Left hindlimb (tissue), 1 donor: ENCODE measurements at regions not wholly inside any gene's neighbourhood (a gene's known extent, or its start where the extent isn't known, plus 50 kb on each side); places are given as distances from the start of the nearest gene placed in this dataset.

Experiments used
- DNase-seq: peaks from one replicate; pipeline ENCODE4 v3.0.0-alpha.2; 2018

DNA sequence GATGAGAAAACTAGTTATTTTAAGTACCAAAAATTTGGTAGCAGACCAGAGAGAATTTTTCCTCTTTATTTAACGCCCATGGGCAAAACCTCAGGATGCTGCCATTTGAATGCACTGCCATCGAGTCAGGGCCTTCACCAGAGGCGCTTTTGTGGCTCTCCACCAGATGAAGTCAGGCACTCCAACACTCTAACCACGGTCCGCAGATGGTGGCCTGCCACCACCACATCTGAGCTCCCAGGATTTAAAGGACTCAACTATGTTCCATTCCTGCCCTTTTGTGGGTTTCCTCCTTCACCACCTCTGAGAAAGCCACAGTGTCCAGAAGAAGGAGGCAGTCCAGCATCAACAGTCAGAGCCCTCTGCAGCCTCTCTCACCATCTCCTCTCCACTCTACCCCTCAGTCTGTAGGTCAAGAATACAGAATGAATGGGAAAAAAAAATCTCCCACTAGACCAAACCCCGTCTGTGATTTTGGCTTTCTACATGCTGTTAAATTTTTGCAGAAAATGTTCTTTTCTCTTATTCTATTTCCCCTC lies 647.4 kb downstream of the USP25 start:
- DNase-seq: peak; percentile 77

DNA sequence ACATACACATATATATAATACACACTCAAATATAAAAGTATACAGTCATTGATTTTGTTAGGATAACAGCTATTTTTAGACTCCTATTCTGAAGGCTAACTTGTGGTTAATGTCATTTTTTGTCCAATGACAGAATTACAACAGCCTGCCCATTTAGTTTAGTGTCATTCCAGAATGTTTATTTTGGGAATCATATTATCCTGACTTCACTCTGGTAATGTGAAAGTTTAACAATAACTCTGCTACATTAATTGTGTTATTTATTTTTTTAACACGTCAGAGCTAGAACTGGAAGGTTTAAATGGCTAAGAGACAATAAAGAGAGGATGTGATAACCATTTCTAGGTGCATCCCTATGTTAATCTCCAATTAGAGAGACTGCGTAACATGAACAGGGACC lies 648.1 kb downstream of the USP25 start:
- DNase-seq: no peak

DNA sequence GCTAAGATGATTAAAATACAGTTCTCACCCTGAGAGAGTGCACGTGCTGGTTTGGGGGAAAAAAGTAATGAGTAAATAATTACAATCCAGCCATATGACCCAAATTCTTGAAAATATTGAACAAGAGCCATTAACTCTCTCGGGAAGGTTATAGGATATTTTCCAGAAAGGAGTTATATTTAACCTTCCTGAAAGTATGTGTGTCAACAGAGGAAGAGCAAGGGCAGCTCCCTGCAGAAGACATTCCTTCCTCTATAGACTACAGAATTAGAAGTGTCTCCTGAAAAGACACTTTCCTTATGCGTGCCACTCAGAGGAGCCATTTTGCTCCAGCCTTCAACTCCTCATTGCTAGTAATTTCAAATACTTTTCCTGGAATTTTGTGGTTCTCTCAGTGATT lies 648.7 kb downstream of the USP25 start:
- DNase-seq: no peak

DNA sequence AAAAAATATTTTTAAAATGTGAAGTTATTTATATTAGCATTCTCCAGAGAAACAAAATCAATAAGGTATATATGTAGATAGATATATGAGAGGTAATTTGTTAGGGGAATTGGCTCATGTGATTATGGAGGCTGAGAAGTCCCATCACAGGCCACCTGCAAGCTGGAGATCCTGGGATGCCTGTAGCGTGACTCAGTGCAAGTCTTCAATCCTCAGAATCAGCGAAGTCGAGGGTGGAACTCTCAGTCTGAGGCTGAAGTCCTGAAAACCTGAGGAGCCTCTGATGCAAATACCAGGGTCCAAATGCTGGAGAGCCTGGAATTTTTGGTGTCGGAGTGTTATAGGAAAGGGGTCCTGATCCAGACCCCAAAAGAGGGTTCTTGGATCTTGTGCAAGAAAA lies 658.5 kb downstream of the USP25 start:
- no peak for DNase-seq

DNA sequence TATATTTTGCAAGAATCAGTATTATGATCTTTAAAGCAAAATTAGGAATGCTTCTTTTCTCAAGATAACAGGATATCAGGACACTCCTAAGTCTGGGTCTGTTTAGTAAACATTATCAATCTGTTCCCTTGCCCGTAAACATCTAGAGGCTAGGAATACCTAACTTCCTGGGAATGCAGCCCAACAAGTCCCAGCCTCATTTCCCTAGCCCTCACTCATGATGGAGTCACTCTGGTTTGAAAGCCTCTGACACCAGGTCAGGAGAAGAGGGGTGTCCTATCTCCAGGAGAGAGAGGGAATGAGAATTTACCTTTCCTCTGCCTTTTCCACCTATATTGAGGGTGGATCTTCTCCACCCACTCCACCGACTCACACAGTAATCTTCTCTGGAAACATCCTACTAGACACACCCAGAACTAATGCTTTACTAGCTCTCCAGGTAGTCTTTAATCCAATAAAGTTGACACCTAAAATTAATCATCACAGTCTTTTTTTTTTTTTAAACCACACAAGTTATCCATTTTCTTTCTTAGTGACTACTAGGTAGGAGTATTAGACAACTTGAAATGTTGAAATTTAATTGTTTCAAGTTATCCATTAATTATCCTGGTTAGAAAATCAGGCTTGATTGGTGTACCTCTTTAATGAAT lies 659.3 kb downstream of the USP25 start:
- no peak for DNase-seq

DNA sequence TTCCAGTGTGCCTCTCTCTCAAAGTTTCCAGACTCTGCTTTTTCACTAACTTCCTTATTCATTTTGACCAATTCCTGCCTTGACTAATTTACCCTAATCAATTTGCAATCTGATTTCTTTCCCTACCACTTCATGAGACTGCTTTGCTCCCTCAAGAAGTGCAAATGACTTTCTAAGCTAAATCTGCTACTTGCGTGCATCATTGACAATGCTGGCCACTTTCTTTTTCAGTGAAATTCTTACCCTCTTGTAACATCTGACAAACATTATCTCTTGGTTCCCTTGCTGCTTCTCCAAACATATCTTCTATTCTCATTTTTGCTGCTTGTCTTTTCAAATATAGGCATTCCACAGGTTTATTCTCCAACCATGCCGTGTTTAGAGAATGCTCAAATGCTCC lies 659.9 kb downstream of the USP25 start:
- no peak for DNase-seq

DNA sequence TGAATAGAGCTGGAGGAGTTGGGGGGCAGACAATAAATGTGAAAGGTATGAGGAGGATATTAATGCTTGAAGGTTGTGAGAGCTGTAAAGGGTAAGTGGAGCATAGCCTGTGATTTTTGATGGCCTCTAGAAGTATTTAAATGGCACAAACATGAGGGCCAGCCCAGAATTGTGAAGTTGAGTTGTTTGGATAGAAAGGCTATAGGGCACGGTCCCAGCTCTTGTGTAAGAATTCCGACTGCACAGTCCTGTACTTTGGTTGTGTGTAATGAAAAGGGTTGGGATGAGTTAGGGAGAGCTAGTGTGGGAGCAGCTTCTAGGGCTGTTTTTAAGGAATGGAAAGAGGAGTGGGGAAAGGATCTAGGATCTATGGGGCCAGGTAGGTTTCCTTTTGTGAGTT lies 665.5 kb downstream of the USP25 start:
- no peak for DNase-seq

DNA sequence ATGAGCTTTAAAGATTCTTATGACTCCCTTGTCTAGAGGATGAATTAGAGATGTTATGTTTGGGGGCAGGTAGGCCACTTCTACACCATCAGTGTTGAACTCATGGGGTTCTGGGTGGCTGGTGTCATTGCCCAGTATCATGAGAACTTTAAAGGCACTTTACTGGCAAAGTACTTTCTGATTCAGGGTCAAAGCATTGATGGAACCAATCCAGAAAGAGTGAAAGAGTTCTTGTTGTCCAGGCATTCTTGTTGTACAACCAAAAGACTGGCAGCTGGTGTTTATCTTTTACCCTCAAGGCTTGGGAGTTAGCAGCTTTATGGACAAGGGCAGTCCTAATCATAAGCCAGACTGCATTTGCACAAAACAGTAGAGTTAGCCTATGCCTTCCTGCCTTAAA lies 673.0 kb downstream of the USP25 start:
- DNase-seq: no peak

DNA sequence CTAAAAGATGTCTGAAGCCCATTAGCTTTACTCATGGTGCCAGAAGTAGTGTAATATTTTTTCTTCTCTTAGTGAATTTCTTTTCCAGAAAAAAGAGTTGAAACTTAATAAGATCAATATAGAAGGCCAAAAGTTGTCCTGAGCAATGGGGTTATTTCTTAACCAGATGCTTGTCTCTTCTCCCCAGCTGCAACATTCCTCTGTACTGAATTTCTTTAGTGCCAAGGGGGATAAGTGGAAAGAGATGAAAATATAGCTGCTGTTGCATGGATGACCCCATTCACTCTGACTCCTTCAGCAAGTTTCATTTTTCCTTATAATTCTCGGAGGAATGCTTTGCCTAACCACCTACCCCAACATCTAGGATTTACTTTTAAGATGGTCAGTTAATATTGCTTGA lies 675.0 kb downstream of the USP25 start:
- DNase-seq: no peak

DNA sequence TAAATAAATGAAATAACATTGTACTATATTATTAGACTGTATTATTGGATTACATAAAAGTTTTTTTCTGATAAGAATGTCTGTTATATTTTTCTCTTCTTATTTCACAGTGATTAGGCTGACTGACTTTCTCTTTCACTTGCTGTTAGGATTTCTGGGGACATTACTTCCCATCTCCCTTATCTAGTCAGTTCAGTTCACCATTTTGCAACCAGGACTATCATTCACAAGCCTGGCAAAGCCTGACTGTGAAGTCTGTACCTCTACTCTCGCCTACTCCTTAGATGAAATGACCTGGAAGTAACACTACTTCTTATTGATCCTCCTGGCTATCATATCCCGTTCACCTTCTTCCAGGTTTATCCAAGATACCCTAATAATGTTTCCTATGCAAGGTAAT lies 676.6 kb downstream of the USP25 start:
- no peak for DNase-seq

DNA sequence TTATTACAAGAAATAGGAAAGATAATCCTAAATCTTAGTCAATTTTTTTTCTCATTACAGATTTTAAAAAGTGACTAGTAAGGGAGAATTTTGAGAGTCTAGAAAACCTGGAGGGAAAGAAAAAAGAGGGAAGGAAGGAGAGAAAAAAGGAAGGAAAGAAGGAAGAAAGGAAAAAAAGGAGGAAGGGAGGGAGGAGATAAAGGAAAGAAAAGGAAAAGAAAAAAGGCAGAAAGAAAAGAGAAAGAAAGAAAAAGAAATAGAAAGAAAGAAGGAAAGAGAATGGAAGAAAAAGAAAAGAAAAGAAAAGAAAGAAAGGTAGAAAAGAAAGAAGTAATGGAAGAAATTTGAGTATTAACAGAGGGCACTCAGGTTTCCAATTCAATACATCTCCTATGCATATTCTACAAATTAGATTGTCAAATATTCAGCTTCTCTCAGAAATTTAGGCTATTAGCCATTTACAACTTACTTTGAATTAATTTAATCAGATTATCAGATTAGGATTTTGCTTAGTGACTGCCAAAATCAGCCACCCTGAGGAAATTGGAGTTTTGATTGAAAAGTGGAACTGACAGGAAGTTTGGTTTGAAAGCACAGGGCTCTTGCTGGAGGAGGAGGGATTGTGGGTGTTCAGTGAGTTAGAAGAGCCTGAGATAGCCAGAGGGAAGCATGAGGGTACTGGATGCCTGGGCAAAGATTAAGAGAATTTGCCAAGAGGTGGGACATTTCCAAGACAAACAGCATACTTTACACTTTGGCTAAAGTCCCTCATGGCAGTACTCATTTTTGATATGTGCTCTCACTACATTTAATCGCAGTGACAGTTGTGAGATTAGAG lies 677.8 kb downstream of the USP25 start:
- DNase-seq: no peak

DNA sequence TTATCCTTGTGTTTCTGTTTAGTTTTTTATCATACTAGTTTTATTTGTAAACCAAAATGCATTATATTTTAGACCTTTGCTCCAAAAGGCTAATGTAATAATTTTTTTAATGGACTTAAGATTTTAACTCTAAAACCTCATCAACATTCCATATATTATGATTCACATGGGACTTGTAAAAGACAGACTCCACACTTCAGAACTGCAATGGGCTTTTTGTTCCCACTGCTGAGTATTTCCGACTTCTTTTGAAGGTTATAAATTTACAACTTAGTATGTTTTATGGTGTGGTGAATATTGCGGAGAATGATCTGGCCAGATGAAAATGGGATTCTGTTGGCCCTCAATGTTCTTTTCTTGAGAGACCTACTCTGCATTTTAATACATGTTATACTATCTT lies 678.5 kb downstream of the USP25 start:
- no peak for DNase-seq

DNA sequence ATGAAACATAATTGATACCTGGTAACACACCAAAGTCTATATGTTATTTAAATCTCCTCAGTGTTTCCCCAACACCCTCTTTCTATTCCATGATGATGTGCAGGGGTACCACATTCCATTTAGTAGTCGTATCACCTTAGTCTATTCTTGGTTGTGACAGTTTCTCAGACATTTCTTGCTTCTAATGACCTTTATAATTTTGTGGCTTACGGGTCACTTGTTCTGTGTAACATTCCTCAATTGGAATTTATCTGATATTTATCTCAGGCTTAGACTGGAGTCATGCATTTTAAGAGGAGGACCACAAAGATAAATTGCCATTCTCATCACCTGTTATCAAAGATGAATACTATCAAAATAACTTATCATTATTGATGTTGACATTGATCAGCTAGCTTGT lies 679.6 kb downstream of the USP25 start:
- no peak for DNase-seq

DNA sequence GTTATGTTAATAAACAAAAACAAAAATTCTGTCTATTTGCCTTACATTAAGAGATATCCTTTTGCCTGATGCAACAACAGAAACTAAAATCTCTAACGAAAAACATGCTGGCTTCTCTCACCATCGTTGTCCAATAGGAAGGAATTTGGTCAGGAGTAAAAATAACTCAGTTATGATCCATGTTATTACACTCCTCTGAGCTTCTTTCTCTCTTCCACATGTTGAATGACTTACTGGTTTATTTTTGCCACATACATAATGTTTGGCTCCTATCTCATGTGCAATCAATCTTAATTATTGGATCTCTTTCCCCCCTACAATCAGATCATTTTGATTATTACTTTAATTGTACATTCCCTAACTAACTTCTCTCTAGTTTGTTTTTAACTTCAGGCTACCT lies 688.4 kb downstream of the USP25 start:
- no peak for DNase-seq

DNA sequence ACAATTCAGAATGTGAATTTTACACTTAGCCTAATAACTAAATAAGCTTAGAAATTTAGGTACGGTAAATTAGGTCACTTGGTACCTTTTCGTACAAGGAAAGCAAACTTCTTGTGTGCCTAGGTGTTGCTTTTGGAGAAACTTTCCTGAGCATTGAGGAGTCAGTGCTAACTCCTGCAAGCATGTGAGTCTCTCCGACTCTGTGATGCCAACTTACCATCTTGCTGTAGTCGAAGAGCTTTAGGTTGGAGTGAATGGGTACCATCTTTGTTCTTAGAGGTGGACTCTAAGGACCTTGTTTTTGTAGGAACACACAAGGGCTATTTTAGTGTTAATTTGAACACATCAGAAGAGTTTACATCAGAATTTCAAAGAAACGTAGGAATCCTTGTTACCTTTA lies 688.9 kb downstream of the USP25 start:
- DNase-seq: no peak

DNA sequence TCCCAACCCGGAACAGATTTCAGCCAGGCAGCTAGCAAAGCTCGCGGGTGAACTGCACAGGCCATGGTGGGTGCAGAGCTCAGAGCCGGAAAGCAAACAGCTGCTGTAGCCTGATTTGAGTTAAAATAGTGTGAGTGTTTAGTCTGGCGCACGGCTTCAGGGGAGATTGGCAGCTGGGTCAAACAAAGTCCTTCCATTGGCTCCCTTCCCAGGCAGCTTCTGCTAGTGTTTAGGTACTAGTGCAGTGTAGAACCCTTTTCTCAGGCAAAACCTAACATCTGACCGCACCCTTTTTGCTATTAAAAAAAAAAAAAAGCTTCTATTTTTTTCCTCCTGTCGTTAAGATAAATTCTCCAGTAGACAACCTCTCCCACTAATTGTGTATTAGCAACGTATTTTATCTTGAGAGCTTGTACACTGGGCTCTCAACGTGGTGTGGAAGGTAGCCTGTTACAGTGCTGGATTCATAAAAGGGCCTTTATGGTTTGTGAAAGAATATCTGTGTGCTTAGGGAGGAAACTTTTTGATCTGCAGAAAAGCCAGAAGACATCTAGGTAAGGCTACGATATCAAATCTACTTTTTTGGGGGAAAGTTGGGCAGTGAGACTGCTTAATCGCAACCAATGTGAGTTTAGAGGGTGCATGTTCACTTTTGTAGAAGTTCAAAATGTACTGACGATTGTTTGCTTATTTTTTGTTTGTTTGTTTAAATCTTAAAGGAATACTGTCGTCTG lies 689.6 kb downstream of the USP25 start:
- peak; percentile 91 for DNase-seq

DNA sequence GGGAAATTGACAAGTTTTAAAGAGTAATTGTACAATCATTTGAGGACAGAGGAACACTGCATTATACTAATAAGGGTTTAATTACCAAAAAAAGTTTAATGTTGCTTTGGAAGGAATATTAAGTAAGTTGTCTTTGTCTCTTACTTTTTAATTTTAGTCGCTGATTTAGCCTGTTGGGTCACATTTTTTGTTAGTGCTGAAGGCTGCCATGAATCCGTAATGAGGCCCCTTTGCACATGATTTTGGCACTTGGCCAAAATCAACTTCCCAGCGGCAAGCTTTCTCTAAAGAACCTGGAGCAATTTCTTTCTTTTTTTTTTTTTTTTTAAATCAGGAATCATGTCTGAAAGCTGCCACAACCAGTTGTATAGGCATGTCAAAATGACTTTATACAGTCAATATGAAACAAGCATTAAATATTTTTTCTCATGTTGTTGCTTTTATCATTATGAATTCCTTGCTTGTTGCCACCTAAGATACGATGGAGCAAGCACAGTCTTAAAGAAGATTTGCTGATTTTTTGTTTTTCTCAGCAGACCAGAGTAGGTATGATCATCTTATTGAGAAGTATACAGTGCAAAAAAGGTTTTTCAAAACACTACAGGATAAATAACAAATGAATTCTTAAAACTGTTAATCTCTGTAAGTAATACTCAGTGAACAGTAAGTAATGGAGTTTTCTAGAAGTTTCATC lies 690.4 kb downstream of the USP25 start:
- peak; percentile 67 for DNase-seq

DNA sequence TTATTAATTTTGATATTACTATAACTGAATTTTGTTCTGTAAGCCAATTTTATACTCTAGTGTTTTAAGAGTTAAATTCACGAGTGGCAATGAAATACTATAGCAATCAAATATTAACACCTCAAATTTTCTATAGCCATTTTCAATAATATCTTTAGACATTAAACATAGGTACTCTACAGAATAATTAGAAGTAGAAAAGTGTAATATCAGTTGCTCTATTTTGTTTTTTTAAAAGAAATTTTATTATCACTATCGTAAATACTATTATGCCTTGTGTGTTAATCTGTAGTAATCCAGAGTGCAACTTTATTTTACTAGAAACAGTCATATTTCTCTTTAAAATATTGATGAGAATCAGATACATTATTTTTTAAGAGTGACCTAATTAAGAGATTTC lies 691.2 kb downstream of the USP25 start:
- DNase-seq: no peak

DNA sequence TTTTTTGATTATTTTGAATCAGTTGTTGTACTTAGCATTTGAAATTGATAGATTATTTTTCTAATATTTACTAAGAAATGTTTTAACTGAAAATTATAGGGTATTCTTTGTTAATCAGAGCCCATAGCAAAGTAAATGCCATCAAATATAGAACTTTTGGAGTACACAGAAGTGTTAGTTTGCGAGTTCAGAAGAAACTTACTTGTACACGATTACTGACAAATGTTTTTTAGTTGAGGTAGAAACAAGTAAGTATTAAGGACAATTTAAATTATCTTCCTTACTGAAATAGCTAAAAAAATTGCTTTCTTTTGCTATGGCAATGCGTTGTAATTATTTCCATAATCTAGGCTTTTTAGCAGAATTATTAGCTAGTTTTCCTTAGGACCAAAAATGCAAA lies 692.2 kb downstream of the USP25 start:
- no peak for DNase-seq

DNA sequence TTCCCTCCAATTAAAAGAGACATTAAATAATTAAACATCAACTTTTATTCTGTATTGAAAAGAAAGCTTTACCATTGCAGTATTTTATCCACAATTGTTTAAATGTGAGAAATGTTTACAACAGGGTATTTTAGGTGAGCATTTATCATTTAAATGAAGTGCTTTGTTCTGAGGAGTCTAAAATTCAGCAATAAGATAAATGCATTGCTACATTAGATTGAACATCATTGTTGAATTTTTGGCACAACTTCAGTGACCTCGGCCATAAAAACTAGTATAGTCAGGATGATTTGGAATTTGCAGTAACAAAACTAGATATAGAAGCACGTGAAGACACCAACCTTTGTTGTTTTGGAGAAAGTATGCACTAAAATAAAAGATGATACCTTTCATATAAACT lies 692.9 kb downstream of the USP25 start:
- DNase-seq: no peak

DNA sequence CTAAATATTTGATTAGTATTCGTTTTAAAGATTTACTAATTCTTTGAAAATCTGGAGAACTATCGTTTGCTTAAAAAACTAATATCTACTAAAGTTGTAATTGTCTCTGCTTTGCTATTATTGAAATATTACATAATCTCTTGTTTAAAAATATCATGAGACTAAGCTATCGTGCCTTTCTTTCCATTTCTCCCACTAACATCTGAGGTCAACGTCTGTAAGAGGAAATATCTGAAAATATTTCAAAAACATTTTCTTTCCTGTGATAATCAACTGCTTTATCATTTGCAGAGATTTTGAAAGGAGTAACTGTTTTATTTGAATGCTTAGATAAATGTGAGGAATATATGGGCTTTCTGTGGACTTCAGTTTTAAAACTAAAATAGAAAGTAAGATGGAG lies 694.1 kb downstream of the USP25 start:
- no peak for DNase-seq

DNA sequence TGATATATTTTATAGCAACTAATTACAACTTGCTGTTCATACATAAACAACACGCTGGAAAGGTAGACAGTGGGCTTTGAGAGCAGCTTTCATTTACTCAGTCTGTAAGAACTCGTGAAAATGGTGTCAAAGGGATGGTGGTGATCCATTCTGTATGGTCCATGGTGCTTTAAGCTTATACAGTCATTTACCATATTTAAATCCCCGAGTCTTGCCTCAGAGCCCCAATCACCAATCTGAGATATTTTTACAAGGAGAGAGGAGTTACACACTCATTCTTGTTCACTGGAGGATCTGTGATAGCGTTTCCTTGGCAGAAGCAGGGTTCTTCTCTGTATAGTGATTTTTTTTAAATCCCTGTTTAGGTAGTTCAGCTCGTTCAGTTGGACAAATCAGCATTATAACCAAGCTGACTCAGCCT lies 694.6 kb downstream of the USP25 start:
- no peak for DNase-seq

DNA sequence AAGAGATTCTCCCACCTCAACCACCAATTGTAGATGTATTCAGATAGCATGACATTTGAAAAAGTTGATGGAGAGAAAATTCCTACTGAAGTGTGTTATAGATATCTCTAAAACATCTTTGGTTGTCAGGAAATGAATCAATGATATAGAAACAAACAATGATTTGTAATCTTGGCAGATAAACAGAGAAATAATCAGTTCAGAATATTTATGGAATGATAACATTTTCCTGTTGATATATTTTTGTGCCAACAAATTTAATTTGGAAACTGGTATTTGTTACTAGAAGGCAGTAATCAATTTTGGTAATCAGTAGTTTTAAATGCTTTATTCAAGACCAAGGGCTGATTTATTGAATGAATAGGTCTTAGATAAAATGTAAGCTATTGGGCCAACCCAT lies 695.6 kb downstream of the USP25 start:
- no peak for DNase-seq
